Astrocyte of the cerebellum (primary cell): ENCODE measurements at regions not wholly inside any gene's neighbourhood (a gene's known extent, or its start where the extent isn't known, plus 50 kb on each side); places are given as distances from the start of the nearest gene placed in this dataset.

Experiments
- DNase-seq: peaks from one replicate; pipeline ENCODE4 v3.0.0-alpha.2; 2011; ENCODE audit warnings: low read depth
- H3K4me3 ChIP-seq: 2 replicates; pipeline ENCODE4 v1.5.1; 2011; ENCODE audit warnings: mild to moderate bottlenecking, low read depth, low read length, moderate library complexity
- in situ Hi-C: cut with HindIII; loops from 2 replicates; pipeline ENCODE4 v1.10.0; 2017; ENCODE audit warnings: low sequenced_read_pairs
- TF ChIP-seq, protein P1 (sequence below): IDR thresholded peaks from 2 replicates; pipeline ENCODE4 v1.5.1; 2012; ENCODE audit warnings: low read length, low read depth, moderate library complexity, mild to moderate bottlenecking; ENCODE audit errors: missing control alignments

DNA sequence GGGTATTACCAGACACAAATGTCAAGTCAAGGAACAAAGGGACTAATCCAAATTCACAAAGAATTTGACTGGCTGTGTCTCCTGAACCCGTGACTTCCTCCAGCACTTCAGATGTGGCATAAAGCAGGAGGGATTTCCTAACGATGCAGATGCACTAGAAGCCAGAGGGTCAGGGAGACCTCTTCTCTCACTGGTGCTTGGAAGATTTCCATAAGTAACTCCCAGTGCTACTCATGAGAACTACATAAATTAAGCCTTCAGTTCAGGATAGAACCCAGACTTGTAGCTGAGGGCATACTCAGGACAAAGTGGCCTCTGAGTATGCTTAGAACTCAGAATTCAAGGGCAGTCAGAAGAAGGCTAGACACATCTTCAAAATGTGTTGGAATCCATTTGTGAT is 83.6 kb upstream of the NRIP1 start:
- no peak for DNase-seq
- in situ Hi-C loops = no loop called here
- no peak overlapping the region for H3K4me3 ChIP-seq
- TF ChIP-seq, protein P1, sequence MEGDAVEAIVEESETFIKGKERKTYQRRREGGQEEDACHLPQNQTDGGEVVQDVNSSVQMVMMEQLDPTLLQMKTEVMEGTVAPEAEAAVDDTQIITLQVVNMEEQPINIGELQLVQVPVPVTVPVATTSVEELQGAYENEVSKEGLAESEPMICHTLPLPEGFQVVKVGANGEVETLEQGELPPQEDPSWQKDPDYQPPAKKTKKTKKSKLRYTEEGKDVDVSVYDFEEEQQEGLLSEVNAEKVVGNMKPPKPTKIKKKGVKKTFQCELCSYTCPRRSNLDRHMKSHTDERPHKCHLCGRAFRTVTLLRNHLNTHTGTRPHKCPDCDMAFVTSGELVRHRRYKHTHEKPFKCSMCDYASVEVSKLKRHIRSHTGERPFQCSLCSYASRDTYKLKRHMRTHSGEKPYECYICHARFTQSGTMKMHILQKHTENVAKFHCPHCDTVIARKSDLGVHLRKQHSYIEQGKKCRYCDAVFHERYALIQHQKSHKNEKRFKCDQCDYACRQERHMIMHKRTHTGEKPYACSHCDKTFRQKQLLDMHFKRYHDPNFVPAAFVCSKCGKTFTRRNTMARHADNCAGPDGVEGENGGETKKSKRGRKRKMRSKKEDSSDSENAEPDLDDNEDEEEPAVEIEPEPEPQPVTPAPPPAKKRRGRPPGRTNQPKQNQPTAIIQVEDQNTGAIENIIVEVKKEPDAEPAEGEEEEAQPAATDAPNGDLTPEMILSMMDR = no peak

DNA sequence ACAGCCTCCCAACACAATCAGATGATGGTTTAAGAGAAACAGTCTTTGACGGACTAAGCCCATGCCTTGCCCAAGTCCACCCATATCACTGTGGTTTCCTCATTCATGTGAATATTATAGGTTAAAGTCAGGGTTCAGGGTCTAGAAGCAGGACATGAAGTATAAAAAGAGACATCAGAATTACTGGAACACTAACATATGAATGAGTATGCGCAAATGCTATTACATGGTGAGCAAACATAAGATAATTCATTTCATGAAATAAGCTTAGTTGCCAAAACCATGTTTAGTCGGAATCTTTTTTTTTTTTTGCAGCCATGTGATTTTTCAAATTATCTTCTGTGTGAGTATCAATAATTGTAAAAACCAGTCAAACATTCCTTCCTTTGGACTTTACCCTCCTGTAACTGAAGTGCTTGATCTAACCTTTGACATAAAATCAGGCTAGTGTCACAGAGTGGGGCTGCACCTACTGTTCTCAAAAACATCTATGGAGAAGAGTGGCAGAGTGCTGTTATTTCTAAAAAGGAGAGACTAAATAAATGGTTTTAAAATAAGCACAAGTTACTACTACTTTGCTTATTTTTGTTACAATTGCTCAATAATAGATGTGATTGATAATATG is 84.9 kb upstream of the NRIP1 start:
- no peak overlapping the region for H3K4me3 ChIP-seq
- in situ Hi-C loops = no loop called here
- TF ChIP-seq, protein P1 = no peak
- DNase-seq = no peak

- in situ Hi-C loops = no loop called here
- TF ChIP-seq, protein P1 = no peak
These were observed 86.7 kb upstream of the NRIP1 start for GRCh38 chr21:15151385-15152103.

DNA sequence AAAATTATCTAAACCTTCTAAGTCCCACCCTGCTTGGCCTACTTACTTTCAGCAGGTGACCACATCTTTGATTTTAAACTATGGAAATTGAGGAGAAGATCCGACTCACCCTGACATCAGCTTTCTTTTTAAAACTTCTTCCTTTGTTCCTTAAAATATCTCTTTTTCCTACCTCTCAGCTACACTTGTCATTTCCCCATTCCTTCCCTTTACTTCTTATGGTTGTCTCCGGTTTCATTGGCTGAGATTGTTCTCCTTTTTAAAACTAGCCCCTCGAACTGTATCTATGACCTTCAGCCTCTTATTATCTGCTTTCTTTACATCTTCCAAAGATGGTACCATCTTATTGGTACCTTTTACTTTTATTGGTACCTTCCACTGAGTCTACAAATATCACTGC is 87.8 kb upstream of the NRIP1 start:
- in situ Hi-C loops = no loop called here
- no peak overlapping the region for H3K4me3 ChIP-seq
- DNase-seq = no peak
- TF ChIP-seq, protein P1 = no peak

More at GRCh38 chr21:15151385-15152103, 86.7 kb upstream of the NRIP1 start:
- H3K4me3 ChIP-seq = no peak overlapping the region
- DNase-seq = no peak

GRCh38 chr21:15159382-15160020 is 94.7 kb upstream of the NRIP1 start:
- TF ChIP-seq, protein P1 = no peak
- no peak for DNase-seq
- no peak overlapping the region for H3K4me3 ChIP-seq
- in situ Hi-C loops = no loop called here

DNA sequence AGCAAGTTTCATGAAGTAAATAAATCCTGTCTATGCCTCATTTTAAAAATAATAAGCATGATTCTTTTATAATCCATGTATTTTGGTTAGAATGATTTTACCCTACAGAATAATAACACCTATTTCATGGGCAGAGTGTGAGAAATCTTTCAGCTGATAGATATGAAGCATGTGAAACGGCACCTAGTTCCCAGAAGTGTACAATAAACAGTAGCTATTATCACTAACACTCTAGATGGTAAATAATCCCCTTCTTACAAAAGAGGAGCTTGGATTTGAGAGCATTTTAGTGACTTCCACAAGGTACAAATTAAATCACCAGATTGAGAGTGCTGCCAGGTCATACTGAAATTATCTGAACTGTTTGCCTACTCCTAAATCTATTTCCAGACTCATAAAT is 95.3 kb upstream of the NRIP1 start:
- no peak overlapping the region for H3K4me3 ChIP-seq
- no peak for DNase-seq
- in situ Hi-C loops = no loop called here
- TF ChIP-seq, protein P1 = no peak
